Skeletal muscle satellite cell (primary cell): ENCODE measurements at regions not wholly inside any gene's neighbourhood (a gene's known extent, or its start where the extent isn't known, plus 50 kb on each side); places are given as distances from the start of the nearest gene placed in this dataset.

Source experiments
- H3K27me3 ChIP-seq: 2 replicates; pipeline ENCODE4 v1.7.0; 2013; ENCODE audit warnings: low read length; ENCODE audit not compliant: control insufficient read depth, insufficient read depth
- H3K36me3 ChIP-seq: 2 replicates; pipeline ENCODE4 v1.7.0; 2013; ENCODE audit warnings: mild to moderate bottlenecking, control low read depth, low read length; ENCODE audit not compliant: insufficient read depth
- H3K4me1 ChIP-seq: 2 replicates; pipeline ENCODE4 v1.7.0; 2013; ENCODE audit warnings: low read length; ENCODE audit not compliant: control insufficient read depth, insufficient read depth
- H3K4me2 ChIP-seq: 2 replicates; pipeline ENCODE4 v1.7.0; 2013; ENCODE audit warnings: mild to moderate bottlenecking, low read length
- H3K4me3 ChIP-seq: 2 replicates; pipeline ENCODE4 v1.7.0; 2013; ENCODE audit warnings: low read length
- H3K9ac ChIP-seq: 2 replicates; pipeline ENCODE4 v1.7.0; 2013; ENCODE audit warnings: mild to moderate bottlenecking, low read depth, low read length, moderate library complexity
- H3K9me3 ChIP-seq: replicated peaks from 2 replicates; pipeline ENCODE4 v1.7.0; 2013; ENCODE audit warnings: mild to moderate bottlenecking, control low read depth, low read length

DNA sequence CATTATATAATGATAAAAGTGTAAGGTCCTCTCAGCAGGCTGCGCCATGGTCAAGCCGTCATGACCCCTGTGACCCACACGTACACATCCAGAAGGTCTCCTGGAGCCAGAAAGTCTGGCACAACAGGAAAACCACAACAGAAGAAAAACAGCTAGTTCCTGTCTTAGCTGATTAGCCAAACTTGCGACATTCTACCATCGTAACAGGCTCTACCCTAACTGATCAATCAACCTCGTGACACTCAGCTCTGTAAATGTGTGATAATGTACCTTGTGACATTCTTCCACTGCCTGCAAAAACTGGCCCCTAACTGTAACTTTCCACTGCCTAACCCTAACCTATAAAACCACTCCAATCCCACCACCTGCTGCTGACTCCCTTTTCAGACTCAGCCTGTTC, 316.4 kb upstream of the TUSC1 start:
- Histone ChIP-seq H3K36me3 (no peaks in the 10 kb centered on the region), H3K27me3 (no peaks in the 10 kb centered on the region), H3K9me3 (no peaks in the 10 kb centered on the region), H3K4me1 (no peaks in the 10 kb centered on the region), H3K9ac (no peak overlapping the region), H3K4me2 (no peak overlapping the region), H3K4me3 (no peak overlapping the region)

DNA sequence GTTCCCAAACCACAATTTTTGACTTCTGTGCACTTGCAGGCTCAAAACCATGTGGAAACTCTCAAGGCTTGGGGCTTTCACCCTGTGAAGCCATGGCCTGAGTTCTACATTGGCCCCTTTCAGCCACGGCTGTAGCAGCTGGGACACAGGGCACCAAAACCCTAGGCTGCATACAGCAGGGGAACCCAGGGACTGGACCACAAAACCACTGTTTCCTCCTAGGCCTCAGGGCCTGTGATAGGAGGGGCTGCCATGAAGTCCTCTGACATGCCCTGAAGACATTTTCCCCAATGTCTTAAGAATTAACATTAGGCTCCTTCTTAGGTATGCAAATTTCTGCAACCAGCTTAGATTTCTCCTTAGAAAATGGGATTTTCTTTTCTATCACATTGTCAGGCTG, 312.1 kb upstream of the TUSC1 start:
- Histone ChIP-seq H3K36me3 (no peaks in the 10 kb centered on the region), H3K9me3 (no peaks in the 10 kb centered on the region), H3K27me3 (no peaks in the 10 kb centered on the region), H3K4me3 (no peak overlapping the region), H3K9ac (no peak overlapping the region), H3K4me1 (no peaks in the 10 kb centered on the region), H3K4me2 (no peak overlapping the region)

DNA sequence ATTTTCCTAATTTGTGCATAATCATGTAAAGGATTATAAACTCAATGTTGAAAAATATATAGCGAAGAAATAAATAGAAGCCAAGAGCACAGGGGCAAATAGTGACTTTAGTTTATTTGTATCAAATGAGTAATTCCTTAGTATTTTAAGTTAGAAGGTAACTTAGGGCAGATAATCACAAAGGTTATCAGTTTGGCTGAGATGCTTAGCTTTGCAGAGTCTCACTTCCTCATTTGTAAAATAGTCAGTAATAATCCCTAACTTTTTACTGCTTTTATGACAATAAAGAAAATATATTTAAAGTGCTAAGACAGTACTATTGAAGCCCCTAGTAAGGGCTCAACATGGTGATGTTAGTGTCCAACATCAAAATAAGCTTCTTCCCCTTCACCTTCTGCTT, 297.4 kb upstream of the TUSC1 start:
- no peaks in the 10 kb centered on the region for H3K27me3 ChIP-seq
- no peak overlapping the region for H3K9ac ChIP-seq
- H3K4me2 ChIP-seq: no peak overlapping the region
- no peaks in the 10 kb centered on the region for H3K36me3 ChIP-seq
- no peak overlapping the region for H3K4me3 ChIP-seq
- H3K9me3 ChIP-seq: no peaks in the 10 kb centered on the region
- no peaks in the 10 kb centered on the region for H3K4me1 ChIP-seq

DNA sequence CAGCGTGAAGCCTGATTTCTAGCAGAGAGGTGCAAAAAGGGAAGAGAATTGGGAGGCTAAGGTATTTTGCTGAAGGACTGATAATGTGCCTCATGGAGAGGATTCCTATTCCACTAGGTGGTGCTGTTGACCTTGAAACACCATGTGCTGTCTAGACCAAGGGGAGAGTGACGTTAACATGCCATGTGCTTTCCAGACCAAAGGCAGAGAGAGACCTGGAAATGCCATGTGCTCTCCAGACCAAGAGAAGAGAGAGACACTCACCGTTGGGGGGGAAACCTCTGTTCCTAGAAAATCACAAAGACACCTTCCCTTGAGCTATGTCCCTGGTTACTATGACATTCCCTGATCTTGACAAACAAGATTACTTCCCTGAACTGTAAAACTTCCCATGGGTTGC, 286.0 kb upstream of the TUSC1 start:
- Histone ChIP-seq H3K9ac (no peak overlapping the region), H3K36me3 (no peaks in the 10 kb centered on the region), H3K27me3 (no peaks in the 10 kb centered on the region), H3K4me3 (no peak overlapping the region), H3K4me1 (no peaks in the 10 kb centered on the region), H3K9me3 (no peaks in the 10 kb centered on the region), H3K4me2 (no peak overlapping the region)

DNA sequence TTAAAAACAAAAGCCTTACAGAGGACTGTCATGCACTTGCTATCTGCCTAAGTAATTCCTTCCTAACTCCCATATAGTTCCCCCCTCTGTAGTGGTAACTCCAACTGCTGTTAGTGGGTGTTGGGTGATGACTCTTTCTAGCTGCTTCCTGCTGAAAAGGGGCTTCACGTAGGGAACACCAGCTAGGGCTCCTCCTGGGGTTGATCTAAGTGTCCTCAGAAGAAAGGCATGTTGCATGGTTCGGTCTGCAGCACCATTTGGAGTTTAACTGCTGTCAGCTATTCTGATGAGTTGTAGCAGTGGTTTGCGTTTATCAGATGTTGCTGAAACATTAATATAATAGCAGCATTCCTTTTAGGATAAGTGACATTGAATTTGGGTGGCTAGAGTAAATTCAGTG, 281.9 kb upstream of the TUSC1 start:
- no peak overlapping the region for H3K4me3 ChIP-seq
- no peaks in the 10 kb centered on the region for H3K27me3 ChIP-seq
- H3K4me1 ChIP-seq: no peaks in the 10 kb centered on the region
- no peaks in the 10 kb centered on the region for H3K36me3 ChIP-seq
- no peaks in the 10 kb centered on the region for H3K9me3 ChIP-seq
- H3K9ac ChIP-seq: no peak overlapping the region
- H3K4me2 ChIP-seq: no peak overlapping the region

DNA sequence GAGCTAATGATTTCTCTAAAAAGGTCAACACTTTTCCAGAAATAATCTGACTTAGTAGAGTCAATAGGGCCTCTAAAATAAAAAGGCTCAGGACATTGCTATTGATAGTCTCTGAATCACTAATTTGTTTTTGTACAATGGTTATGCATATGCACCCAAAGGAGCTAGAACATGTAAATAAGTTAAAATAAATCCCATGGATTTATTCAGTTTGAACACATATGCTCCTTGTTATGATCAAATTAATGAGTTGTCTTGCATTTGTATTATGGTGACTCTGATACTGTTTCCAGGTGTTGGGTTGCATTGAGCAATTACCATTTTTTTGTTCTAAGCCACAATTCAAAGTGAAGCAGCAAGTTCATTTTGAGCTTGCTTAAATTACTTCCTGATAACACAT, 276.0 kb upstream of the TUSC1 start:
- no peak overlapping the region for H3K4me3 ChIP-seq
- no peaks in the 10 kb centered on the region for H3K9me3 ChIP-seq
- no peaks in the 10 kb centered on the region for H3K4me1 ChIP-seq
- no peak overlapping the region for H3K9ac ChIP-seq
- no peaks in the 10 kb centered on the region for H3K36me3 ChIP-seq
- H3K4me2 ChIP-seq: no peak overlapping the region
- H3K27me3 ChIP-seq: no peaks in the 10 kb centered on the region

DNA sequence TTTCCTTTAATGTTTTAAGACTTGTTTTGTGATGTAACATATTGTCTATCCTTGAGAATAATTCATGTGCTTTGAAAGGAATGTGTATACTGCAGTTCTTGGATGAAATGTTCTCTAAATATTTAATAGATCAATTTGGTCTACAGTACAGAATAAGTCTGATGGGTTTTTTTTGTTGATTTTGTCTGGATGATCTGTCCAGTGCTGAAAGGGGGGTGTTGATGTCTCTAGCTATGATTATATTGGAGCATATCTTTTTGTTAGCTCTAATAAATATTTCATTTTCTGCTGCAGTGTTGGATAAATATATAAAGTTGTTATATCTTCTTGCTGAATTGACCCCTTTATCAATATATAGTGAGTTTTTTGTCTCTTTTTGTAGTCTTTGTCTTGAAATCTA, 269.9 kb upstream of the TUSC1 start:
- Histone ChIP-seq H3K4me2 (no peak overlapping the region), H3K4me1 (no peaks in the 10 kb centered on the region), H3K27me3 (no peaks in the 10 kb centered on the region), H3K36me3 (no peaks in the 10 kb centered on the region), H3K4me3 (no peak overlapping the region), H3K9ac (no peak overlapping the region), H3K9me3 (no peaks in the 10 kb centered on the region)

DNA sequence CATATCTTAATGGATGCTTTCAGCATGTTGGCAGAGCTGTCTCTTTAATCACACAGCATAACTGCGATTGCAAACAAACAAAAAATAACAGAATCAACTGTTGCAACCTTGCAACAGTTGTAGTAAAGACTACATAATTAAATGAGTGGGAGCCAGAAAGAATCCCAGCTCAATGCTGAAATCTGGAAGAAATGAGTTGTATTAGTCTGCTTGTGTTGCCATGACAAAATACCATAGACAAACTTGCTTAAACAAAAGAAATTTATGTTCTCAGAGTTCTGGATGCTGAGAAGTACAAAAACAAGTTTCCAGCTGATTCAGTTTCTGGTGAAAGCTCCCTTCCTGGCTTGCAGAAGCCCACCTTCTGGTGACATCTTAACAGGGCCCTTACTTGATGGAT, 260.9 kb upstream of the TUSC1 start:
- Histone ChIP-seq H3K4me3 (no peak overlapping the region), H3K36me3 (no peaks in the 10 kb centered on the region), H3K4me1 (peaks cover 5% of the 10 kb centered on the region), H3K4me2 (no peak overlapping the region), H3K27me3 (no peaks in the 10 kb centered on the region), H3K9ac (no peak overlapping the region), H3K9me3 (no peaks in the 10 kb centered on the region)

DNA sequence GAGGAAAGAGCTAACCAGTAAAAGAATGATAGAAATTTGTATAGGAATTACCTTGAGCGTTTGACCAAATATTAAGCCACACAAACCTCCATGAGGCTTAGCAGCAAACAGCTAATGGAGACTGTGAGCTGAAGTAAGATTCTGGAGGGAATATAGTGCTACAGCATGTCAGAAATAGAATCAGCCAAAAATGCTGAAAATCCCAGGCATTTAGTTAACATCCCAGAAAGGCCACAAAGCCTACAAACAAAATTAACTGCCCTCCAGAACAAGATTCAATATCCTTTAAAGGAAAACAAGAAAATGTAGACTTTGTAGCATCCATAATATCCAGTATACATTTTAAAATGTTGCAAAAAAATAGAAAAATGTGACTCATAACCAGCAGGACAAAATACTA, 257.8 kb upstream of the TUSC1 start:
- Histone ChIP-seq H3K4me2 (no peak overlapping the region), H3K4me3 (no peak overlapping the region), H3K36me3 (no peaks in the 10 kb centered on the region), H3K27me3 (no peaks in the 10 kb centered on the region), H3K9me3 (no peaks in the 10 kb centered on the region), H3K9ac (no peak overlapping the region), H3K4me1 (peaks cover 5% of the 10 kb centered on the region)

DNA sequence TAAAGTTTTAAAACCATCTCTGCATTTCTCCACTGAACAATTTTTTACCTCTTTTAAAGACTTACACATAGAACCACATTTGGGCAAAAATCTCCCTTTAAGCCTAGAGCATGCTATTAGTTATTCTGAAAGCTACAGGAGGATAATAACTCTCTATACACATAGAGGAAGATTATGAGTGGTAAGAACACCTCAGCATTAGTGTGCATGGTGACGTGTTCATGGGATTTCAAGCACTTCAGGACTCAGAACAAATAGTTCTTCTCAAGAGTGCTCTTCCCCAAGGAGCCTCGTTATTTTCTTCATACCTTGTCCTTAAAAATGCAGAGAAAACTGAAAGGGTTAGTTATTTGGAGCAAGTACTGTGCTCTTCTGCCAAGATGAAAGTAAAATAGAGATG, 256.9 kb upstream of the TUSC1 start:
- H3K36me3 ChIP-seq: no peaks in the 10 kb centered on the region
- no peaks in the 10 kb centered on the region for H3K27me3 ChIP-seq
- no peak overlapping the region for H3K9ac ChIP-seq
- H3K4me1 ChIP-seq: peaks cover 5% of the 10 kb centered on the region
- no peak overlapping the region for H3K4me3 ChIP-seq
- H3K9me3 ChIP-seq: no peaks in the 10 kb centered on the region
- no peak overlapping the region for H3K4me2 ChIP-seq

DNA sequence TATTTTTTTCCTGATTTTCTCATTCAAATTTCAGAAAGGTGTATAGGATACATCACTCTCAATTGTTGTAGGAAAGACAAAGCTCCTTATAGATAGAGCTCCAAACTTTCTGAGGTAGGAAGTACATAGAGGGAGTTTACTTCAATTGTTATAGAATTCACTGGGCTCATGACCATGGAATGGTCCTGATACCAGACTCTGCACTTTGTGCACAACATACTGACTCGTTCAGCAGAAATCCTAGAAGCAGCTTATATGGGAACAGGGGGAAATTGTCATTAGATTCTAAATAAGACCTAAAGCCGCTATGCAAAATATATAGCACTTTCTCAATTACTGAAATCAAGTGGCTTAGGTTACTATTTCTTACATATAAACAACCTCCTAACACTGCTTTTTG, 240.5 kb upstream of the TUSC1 start:
- Histone ChIP-seq H3K9me3 (no peaks in the 10 kb centered on the region), H3K27me3 (no peaks in the 10 kb centered on the region), H3K4me3 (no peak overlapping the region), H3K4me1 (peaks cover 3% of the 10 kb centered on the region), H3K36me3 (no peaks in the 10 kb centered on the region), H3K4me2 (no peak overlapping the region), H3K9ac (no peak overlapping the region)

DNA sequence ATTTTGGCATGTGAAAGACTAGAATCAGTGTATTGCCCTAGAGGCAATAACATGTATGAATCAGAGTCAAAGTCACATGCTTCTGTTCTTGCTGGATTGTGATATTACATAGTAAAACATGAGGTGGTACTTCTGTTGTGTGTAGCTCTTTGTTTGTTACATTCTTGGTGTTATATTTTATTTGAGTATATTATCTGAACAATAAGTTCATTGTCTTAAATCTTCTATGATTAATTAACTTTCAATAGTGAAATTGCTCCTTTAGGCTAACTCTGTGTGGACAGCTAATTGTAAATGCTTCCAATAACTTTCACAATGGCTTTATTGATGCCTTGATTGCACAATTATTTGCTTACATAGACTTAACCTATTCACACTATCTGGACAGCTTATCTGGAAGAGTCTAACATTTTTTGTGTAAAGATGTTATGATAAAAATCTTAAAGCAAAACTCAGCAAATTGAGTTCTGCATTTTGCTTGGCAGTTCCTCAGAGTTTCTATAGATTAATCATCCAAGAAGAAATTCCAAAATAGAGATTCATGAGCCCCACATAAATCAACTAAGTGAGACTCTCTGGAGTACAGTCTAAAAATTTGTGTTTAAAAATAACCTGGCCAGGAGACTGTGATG, 239.6 kb upstream of the TUSC1 start:
- H3K36me3 ChIP-seq: no peaks in the 10 kb centered on the region
- H3K9me3 ChIP-seq: no peaks in the 10 kb centered on the region
- no peak overlapping the region for H3K9ac ChIP-seq
- H3K27me3 ChIP-seq: no peaks in the 10 kb centered on the region
- H3K4me3 ChIP-seq: no peak overlapping the region
- peaks cover 3% of the 10 kb centered on the region for H3K4me1 ChIP-seq
- H3K4me2 ChIP-seq: peak overlapping the region; percentile 6
